Stimulated activated CD4-positive, alpha-beta T cell treated with anti-CD3 and anti-CD28 coated beads, Interleukin-4, amount 100 ng/mL, for 48 hours (primary cell): ENCODE measurements at regions not wholly inside any gene's neighbourhood (a gene's known extent, or its start where the extent isn't known, plus 50 kb on each side); places are given as distances from the start of the nearest gene placed in this dataset.
"Not testable (repeated sequence)": the region's sequence is repeated elsewhere in the genome, so short reads cannot be mapped to it uniquely, and the experiment has no call there.

Source experiments
- DNase-seq, 2 donors: peaks; one replicate each; pipeline ENCODE4 v3.0.0-alpha.2; 2020; ENCODE audit warnings: low read depth in 2 of 2

DNA sequence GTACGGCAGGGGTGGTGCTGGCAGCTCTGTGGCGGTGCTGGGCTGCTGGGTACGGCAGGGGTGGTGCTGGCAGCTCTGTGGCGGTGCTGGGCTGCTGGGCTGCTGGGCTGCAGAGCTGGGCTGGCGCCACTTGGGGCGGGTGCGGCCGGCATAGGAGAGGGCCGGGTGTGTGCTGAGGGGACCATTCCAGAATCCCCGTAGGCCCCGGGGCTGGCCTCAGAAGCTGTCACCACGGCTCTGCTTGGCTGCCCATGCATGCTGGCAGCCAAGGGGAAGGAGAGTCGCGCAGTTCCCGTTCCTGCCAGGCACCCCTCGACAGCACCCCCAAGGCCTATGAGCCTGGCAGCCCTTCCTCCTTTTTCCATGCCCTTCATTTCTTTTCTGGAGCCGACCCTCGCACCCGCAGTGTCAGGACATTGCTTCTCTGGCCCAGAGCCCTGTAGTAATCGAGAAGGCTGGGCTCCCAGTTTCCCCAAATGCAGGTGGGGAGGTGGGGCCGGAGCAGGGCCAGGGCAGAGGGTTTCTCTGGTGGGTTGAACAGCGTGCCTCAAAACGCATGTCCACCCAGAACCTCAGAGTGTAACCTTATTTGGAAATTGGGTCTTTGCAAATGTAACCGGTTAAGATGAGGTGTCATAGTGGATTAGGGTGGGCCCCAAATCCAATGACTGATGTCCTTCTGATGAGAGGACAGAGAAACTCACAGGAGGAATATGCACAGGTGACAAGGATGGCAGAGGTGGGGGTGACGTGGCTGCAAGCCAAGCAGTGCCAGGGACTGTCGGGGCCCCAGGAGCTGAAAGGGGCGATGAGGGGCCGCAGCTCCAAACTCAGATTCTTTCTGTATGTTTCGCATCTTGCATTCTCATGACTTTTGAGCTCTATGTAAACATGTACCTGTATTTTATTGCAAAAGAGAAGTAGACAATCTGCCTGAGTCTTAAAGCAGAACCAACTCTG, 71.0 kb upstream of the ACTRT2 start:
- DNase-seq, result no peak

DNA sequence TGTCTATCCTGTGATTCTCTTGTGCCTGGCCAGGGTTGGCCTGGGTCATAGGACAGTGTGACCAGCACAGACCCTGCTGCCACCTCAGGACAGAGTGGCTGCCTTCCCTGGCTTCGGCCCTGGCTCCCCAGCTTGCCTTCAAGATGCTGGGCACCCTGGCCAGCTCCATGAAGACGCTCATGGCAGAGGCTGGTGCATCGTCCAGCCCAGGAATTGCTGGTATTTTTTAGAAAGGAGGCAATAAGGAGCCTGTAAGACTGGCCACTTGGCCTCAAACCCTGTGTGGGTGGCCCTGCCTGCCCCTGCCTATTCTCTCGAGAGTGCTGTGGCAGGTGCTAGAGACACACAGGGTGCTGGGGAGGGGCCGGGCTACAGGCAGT, 70.4 kb upstream of the ACTRT2 start:
- DNase-seq, result no peak

DNA sequence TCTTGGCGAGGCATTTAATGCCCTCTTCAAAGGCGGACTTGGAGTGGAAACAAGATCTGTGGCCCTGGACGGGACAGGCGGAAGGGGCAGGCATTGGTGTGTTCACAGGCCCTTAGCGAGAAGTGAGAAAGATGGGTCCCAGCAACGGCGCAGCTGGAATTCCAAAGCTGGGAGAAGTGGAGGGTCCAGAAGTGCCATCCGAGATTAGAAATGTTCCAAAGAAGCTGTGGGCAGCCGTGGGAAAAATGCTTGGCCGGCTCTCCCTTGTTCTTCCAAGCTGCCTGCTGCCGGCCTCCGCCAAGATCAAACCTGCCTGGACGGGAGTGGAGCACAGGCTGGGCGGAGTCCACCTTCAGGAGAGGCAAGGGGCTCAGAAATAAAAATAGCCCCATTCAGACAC, 69.4 kb upstream of the ACTRT2 start:
- DNase-seq, result no peak

DNA sequence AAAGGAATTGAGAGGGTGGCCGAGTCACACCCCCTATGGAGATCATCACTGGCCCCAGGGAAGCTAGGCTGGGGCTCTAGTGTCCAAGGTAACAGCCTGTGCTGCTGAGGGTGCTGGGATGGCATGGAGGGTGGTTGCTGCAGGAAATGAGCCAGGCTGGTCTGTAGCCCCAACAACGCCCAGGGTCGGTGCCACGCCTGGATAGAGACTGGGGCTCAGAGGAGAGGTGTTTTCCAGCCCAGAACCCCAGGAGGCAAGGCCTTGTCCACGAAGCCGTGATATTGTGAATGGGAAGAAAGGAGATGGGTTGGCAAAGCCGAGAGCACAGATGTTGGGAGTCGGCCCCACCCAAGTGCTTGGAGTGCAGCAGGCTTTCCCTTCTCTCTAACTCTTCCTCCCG, 68.9 kb upstream of the ACTRT2 start:
- DNase-seq, result no peak

DNA sequence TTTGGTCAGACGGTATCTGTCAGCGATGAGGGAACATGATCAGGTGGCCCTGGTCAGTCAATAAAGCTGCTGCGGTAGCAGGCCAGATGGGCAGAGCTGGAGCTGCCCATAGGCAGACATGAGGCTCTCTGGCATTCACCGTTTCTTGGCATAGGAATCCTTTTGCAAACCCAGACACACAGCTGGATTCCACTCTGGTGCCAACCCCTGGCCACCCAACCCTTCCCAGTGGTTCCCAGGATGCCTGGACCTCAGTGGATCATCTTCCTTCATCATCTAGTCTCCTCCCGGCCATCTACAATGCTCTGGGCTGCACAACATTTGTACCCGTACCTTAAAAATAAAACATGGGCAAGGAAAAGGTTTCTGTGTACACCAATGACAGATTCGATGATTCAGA, 68.3 kb upstream of the ACTRT2 start:
- DNase-seq, result no peak

DNA sequence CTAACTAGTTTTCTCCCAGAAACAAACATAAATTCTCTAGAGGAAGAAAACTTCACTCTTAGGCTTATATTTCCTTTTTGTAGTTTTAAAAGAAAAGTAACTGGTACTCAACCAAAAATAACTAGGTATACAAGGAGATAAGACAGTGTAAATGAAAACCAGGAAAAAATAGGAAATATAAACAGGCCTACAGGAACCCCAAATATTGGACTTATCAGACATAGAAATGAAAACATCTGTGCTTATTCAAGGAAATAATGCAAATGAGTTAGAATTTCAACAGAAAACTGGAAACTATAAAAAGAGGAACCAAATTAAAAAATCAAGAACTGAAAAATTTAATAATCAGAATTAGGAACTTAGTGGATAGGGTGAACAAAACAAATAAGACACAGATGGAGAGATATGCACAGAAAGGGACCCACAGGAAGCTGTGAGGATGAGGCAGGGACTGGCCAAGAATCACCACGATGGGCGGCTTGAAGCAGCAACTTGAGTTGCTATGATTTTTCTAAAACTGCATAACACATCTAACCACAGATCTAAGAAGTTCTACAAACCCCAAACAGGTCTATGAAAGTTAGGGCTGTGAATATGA, 67.5 kb upstream of the ACTRT2 start:
- DNase-seq, result no peak

DNA sequence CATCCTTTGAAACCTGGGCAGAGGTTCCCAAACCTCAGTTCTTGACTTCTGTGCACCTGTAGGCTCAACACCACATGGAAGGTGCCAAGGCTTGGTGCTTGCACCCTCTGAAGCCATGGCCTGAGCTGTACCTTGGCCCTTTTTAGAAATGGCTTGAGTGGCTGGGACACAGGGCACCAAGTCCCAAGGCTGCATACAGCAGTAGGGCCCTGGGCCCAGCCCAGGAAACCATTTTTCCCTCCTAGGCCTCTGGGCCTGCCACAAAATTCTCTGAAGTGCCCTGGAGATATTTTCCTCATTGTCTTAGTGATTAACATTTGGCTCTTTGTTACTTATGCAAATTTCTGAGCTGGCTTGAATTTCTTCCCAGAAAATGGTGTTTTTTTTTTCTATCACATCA, 65.6 kb upstream of the ACTRT2 start:
- no peak for DNase-seq

DNA sequence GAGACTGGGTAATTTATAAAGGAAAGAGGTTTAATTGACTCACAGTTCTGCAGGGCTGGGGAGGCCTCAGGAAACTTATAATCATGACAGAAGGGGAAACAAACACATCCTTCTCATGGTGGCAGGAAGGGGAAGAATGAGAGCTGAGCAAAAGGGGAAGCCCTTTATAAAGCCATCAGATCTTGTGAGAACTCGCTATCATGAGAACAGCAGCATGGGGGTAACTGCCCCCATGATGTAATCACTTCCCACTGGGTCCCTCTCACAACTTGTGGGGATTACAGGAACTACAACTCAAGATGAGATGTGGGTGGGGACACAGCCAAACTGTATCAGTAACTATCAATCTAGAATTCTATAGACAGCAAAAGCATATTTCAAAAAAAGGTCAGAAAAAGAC, 64.7 kb upstream of the ACTRT2 start:
- DNase-seq, result no peak

DNA sequence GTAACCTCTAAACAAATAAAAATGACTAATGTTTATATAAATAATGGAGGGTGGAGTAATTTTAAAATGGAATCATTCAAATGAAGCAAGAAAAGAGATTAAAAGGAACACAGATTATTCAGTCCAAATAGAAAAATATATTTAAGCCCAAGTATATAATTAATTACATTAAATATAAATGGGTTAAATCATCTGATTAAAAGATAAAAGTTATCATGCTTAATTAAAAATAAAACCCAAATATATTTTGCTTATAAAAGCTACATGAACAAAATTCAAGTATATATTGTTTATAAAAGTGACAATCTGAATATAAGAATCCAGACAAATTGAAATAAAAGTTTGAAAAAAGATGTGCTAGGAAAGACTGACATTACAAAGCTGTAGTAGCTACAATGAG, 63.9 kb upstream of the ACTRT2 start:
- DNase-seq, result no peak

DNA sequence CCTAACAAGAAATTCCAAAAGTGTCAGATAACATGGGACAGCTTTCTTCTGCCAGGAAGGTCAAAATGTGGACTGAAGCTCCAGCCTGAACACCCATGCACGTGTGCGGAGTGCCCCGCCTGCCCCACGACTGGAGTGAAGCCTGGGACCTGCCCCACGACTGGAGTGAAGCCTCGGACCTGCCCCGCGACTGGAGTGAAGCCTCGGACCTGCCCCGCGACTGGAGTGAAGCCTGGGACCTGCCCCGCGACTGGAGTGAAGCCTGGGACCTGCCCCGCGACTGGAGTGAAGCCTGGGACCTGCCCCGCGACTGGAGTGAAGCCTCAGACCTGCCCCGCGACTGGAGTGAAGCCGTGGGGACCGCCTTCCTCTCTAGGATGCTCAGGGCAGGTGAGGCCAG, 61.4 kb upstream of the ACTRT2 start:
- not testable (repeated sequence) for DNase-seq

DNA sequence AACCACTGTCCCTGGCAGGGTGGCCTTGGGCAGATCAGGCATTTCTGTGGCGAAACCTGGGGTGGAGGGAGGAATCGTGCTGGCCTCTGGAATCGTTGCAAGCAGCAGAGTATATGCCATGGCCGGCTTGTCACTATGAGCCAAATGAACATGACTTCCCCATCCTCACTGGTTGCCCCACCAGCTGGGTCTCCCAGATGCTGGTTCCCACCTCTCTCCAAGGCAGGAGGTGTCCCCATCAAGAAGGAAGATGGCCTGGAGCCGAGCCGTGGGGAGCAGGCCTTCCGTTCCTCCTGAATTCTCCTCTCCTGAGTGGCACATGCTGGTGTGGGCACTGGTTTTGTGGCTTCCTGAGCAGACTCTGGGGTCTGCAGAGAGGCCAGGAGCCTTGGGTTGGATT, 60.2 kb upstream of the ACTRT2 start:
- DNase-seq, result no peak

DNA sequence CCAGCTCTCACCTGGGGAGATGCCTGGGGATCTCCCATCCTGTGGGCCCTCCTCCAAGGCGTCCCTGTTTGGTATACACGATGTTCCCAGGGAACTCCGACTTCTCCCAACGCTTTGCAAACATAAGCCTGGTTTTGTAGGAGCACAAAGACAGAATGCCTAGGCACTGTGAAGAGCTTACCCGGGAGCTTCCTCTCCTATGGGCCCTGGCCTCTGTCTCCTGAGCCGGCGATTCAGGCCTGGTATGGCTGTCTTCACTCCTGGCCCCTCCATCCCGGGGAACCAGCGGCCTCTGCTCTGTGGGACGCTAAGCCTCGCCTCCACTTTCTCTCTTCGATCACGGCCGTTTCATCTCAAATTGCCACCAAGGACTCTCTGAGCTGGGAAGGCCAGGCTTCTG, 59.6 kb upstream of the ACTRT2 start:
- DNase-seq, result no peak

DNA sequence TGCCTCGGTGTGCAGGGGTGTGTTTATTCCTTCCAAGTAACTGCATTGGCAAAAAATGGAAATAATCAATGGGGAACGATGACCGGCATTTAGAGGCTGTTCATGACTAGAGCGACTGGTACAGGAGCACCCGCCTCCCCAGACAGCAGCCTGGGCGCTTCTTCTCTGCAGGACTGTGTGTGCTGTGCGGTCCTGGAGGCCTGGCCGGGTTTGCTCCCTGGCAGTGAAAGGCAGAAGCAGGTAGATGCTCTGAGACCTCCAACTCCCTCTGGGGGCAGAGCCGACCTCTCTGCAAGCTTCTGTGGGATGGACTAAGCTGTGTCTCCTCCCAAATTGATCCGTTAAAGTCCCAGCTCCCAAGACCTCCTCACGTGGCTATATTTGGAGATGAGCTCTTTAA, 59.2 kb upstream of the ACTRT2 start:
- no peak for DNase-seq

DNA sequence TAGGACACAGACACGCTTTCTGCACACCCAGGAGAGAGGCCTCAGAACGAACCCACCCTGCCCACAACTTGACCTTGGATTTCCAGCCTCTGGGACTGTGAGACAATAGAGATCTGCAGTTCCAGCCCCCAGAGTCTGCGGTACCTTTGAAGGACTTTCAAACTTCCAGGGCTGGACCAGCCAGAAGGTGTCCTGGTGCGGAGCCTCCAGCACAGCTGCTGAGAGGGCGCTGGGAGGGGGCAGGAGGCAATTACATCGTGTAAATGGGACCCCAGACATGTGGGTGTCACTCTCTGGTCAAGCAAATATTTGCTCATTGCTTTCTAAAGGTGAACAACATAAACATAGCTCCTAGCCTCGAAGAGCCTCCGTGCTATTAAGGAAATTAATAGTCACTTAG, 58.7 kb upstream of the ACTRT2 start:
- DNase-seq, result no peak

DNA sequence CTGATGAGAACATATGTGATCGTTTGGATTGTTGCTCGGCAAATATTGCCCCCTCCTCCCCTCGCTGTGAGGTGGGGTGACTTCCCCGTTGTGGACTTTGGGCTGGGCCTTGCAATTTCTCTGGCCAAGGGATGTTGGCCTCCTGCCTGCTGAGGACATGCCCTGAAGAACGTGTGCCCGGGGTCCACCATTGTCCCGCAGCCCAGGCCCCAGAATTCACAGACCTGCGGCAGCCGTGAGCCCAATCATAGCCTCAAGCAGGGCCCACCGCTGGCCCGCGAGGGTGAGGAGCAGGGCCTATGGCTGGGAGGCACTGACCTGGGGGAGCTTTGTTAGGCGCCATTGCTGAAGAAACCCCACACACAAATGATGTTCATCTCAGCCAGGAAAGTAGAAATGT, 58.3 kb upstream of the ACTRT2 start:
- no peak for DNase-seq

DNA sequence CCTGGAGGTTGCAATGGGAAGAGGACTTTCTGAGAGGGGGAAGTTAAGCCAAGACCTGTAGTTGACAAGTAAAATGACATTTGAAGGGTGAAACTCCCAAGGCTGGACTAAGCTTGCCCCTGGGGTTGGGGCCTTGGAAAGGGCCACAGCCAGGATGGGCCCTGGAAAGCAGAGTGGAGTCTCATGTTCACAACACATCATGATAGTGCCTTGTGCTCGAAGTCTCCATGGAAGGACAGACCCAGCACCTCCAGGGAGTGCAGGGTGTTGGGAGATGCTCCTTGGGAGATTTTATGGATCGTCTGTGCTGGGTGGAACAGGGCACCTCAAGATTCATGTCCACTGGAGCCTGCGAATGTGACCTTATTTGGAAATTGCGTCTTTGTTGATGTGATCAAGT, 55.6 kb upstream of the ACTRT2 start:
- DNase-seq, result no peak

DNA sequence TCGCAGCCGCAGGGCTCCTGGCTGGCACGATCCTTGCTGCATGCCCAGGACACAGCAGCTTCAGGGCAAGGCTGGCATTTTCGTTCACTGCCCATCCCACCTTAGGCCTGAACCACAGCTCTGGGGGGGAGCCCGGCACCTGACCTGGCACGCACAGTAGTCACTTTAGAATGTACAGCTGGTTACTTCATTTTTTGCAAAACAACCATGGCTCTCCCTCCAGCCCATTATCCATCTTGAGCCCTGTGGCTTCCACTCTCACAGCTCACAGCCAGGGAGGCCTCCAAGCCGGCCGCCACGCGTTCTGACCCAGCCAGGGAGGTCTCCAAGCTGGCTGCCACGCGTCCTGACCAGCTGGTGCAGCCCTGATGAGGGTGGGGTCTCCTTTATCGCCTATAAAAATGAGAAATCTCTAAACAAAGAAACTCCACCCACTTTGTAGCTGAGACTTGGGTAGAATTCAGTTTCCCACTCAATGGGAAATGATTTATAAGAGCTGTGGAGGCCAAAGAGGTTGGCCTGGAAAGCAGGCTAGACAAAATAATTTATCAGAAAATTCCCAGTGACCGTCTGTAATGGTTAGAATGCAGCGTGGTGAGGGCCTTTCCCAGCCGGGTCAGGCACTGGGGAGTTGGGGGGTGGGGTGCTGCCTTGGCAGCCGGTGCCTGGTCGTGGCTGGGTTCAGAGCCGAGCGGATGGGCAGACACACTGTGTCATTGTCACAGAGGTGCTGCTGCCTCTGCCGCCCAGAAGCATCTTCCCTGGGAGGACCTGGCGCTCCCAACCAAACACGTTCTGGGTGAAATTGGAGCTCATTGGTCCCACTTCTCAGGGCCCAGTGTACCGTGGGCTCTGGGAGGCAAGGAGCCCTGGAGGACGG, 54.6 kb upstream of the ACTRT2 start:
- no peak for DNase-seq

DNA sequence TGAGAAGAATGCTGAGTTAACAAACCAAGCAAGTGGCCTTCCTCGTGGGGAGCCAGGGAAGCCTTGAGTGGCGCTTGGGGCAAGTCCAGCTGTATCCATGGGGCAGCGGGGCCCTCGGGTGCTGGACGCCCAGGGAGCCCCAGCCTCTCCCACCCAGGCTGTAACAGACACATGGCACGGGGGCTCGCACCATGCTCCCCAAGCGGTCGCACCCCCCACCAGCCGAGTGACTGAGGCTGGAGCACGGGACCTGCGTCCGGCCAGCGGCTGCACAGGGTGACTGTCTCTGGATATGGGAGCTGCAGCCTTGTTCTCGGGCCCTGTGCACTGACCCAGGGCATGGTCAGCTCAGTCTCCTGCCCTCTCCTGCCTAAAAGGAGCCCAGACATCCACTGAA, 53.9 kb upstream of the ACTRT2 start:
- DNase-seq, result no peak

DNA sequence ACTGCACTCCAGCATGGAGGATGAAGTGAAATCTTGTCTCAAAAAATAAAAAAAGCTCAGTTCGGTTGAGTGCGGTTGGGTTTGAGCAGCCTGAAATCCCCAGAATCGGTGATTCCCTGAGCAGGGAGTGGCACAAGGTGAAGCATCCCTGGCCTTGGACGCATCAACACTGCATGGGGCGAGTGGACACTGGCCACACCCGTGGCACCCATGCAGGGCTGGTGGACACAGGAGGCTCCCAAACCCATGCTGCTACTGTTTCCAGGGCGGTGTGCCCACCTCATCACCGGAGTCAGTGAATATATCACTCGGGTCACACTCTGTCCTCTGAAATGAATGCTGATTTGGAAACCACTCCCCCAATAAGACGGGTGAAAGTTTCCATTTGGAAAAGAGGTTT, 53.4 kb upstream of the ACTRT2 start:
- no peak for DNase-seq

DNA sequence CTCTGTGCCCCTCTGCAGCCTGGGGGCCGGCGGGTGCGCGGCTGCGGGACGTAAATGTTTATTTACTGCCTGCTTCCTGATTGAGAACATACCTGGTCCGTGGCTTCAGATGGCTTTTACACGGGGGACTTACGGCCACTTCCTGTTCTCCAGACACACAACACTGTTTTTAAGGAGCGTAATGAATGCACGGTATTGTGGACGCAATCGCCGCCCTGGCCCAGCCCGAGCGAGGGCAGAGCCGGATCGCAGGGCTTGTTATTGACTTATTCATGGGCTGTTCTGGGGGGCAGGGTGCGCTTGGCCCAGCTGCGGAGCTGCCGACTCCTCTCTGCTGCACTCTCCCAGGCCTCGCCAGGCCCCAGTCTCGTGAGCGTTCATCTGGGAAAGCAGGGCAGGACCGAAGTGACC, 52.8 kb upstream of the ACTRT2 start:
- DNase-seq, result no peak

DNA sequence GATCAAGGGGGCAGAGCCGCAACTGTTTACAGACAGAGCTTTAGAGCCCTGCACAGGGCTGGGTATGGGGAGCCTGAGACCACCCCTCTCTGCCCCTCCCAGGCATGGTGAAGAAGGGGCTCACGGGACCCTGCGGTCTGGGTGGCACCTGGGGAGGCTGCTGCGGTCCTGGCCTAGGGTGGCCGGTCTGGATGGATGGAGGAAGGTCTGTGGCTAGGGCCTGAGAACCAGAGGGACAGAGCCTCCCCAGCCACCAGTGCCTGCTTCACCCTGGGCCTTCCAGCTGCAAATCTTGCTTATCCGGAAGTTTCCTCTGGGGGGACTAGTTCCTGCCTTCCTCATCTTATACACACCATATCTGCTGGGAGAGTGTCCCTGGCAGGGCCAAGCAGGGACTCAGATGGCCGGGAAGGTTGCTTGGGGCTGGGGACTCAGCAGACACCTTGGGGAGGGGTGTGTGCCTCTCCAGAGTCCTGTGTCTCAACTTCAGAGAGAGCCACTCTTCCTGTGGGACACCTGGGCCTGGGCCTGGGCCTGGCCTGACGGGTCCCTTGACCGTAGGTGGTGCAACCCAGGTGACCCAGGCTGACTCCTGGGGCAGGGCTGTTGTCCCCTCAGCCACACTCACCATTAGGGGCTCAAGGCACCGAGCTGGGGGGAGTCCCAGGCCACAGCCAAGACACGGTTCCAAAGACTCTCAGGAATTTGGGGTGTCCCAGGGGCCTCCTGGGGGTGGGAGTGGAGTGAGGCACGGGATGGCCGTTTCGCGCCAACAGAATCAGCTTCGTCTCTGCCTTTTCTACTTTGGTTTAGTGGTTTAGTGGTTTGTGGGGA, 52.0 kb upstream of the ACTRT2 start:
- DNase-seq, result no peak

DNA sequence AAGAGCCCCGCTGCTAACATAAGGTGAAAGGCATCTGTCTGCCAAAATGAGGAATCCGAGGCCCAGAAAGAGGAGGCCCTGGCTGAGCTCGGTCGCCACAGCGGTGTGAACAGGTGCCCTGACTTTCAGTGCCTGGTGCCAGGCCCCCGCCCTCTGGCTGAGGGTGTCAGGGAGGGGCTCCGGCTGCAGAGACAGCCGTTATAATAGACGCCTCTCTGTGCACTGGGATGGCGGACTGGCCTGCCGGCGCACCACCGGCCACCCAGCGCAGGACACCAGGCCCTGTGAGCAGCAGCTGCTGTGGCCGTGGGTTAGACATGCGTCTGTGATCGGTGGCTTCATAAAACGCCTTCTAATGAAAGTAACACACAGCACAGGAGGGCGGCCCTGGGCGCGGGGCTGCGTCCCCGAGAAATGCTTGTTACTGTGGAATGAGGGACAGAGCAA, 51.4 kb upstream of the ACTRT2 start:
- no peak for DNase-seq
